MCF 10A (cell line): ENCODE measurements at regions not wholly inside any gene's neighbourhood (a gene's known extent, or its start where the extent isn't known, plus 50 kb on each side); places are given as distances from the start of the nearest gene placed in this dataset.

Experiments used
- BruUV-seq: library from RNA; stranded (reverse); fragments of 400-500 nt; replicated peaks from 2 replicates; lab custom pipeline; 2021; lab: Mats Ljungman, UMichigan
- CTCF ChIA-PET: fragments of 300-600 bp; sonication (Branson Sonifier 250); formaldehyde crosslinking; extraction: SDS; loops from one replicate; lab custom pipeline; 2021; ENCODE audit warnings: antibody characterized with exemption, inconsistent platforms; lab: Yijun Ruan, JAX
- POLR2A ChIA-PET: fragments of 300-600, 350-650 bp; sonication (Branson Sonifier 250); formaldehyde crosslinking; extraction: SDS; loops from one replicate; lab custom pipeline; 2020; ENCODE audit warnings: antibody characterized with exemption, inconsistent platforms; lab: Yijun Ruan, JAX
- DNase-seq: peaks from one replicate; pipeline ENCODE4 v3.0.0-alpha.2; 2018; ENCODE audit not compliant: unreplicated experiment
- H3K27ac Mint-ChIP-seq: one replicate; pipeline ENCODE4 v1.8.0; 2022; ENCODE audit warnings: mild to moderate bottlenecking, low read depth, mixed read lengths; ENCODE audit not compliant: unreplicated experiment
- H3K27me3 Mint-ChIP-seq: one replicate; pipeline ENCODE4 v1.8.0; 2022; ENCODE audit warnings: mixed read lengths; ENCODE audit not compliant: insufficient read depth, unreplicated experiment
- H3K36me3 Mint-ChIP-seq: one replicate; pipeline ENCODE4 v1.8.0; 2022; ENCODE audit warnings: mild to moderate bottlenecking, moderate library complexity, mixed read lengths; ENCODE audit not compliant: insufficient read depth, unreplicated experiment
- H3K4me1 Mint-ChIP-seq: one replicate; pipeline ENCODE4 v1.8.0; 2022; ENCODE audit warnings: mixed read lengths; ENCODE audit not compliant: insufficient read depth, unreplicated experiment
- H3K4me3 Mint-ChIP-seq: one replicate; pipeline ENCODE4 v1.8.0; 2022; ENCODE audit warnings: mild to moderate bottlenecking, moderate library complexity, mixed read lengths; ENCODE audit not compliant: unreplicated experiment
- H3K9me3 Mint-ChIP-seq: one replicate; pipeline ENCODE4 v1.8.0; 2022; ENCODE audit warnings: mixed read lengths; ENCODE audit not compliant: unreplicated experiment
- CTCF ChIP-seq: fragments of 200-600 bp; IDR thresholded peaks from one replicate; pipeline ENCODE4 v1.8.0; 2022; ENCODE audit warnings: antibody characterized with exemption, mild to moderate bottlenecking; ENCODE audit not compliant: unreplicated experiment
- intact Hi-C: fragments of 100-400 bp; cut with micrococcal nuclease; formaldehyde crosslinking; loops from 2 replicates; pipeline ENCODE4 v1.14.1; 2022

GRCh38 chr1:10896673-10897072 is 100.2 kb upstream of the CASZ1 start:
- ChIA-PET POLR2A (no interaction called here), CTCF (no interaction called here)
- Mint-ChIP-seq H3K36me3 (peaks cover 7% of the 10 kb centered on the region), H3K27ac (no peak overlapping the region), H3K4me1 (peaks cover 36% of the 10 kb centered on the region), H3K4me3 (no peak overlapping the region), H3K27me3 (no peaks in the 10 kb centered on the region), H3K9me3 (no peaks in the 10 kb centered on the region)
- BruUV-seq = no TSS peak
- no peak for DNase-seq
- TF ChIP-seq CTCF = no peak
- intact Hi-C loops = no loop called here

- TF ChIP-seq CTCF = no peak
- H3K36me3 Mint-ChIP-seq = peaks cover 7% of the 10 kb centered on the region
- H3K9me3 Mint-ChIP-seq = no peaks in the 10 kb centered on the region
- CTCF ChIA-PET = interaction anchor here (0.6 to 1.5 kb wide), 3 partner anchors 12 to 759 kb away, joined by 3 read pairs; no protein-coding TSS in a partner anchor
- peak overlapping the region; percentile 78 for H3K27ac Mint-ChIP-seq
- POLR2A ChIA-PET = interaction anchor here (1.0 to 1.5 kb wide), 2 partner anchors 8 to 11 kb away, joined by 3 to 7 read pairs; no protein-coding TSS in a partner anchor
- H3K4me1 Mint-ChIP-seq = peaks cover 42% of the 10 kb centered on the region
- H3K27me3 Mint-ChIP-seq = no peaks in the 10 kb centered on the region
- DNase-seq = peak; percentile 37
- no peak overlapping the region for H3K4me3 Mint-ChIP-seq
- intact Hi-C loops = no loop called here
- no TSS peak for BruUV-seq
Measured at GRCh38 chr1:10897321-10897980, 101.0 kb upstream of the CASZ1 start.

- no peak for TF ChIP-seq CTCF
- H3K27ac Mint-ChIP-seq = peak overlapping the region; percentile 78
- ChIA-PET POLR2A (interaction anchor here (0.6 to 3.3 kb wide), 6 partner anchors 8 to 370 kb away, joined by 3 to 15 read pairs (median 3); partner anchors contain the start of gene TARDBP), CTCF (interaction anchor here (0.6 to 1.5 kb wide), 3 partner anchors 11 to 758 kb away, joined by 3 read pairs; no protein-coding TSS in a partner anchor)
- H3K27me3 Mint-ChIP-seq = no peaks in the 10 kb centered on the region
- no TSS peak for BruUV-seq
- intact Hi-C loops = no loop called here
- peaks cover 7% of the 10 kb centered on the region for H3K36me3 Mint-ChIP-seq
- H3K4me3 Mint-ChIP-seq = no peak overlapping the region
- peak; percentile 63 for DNase-seq
- peaks cover 43% of the 10 kb centered on the region for H3K4me1 Mint-ChIP-seq
- no peaks in the 10 kb centered on the region for H3K9me3 Mint-ChIP-seq
Measured at GRCh38 chr1:10897981-10898728, 101.7 kb upstream of the CASZ1 start.

- CTCF ChIA-PET = no interaction called here
- BruUV-seq = no TSS peak
- H3K27ac Mint-ChIP-seq = peak overlapping the region; percentile 78
- POLR2A ChIA-PET = interaction anchor here (0.6 to 3.3 kb wide), 6 partner anchors 12 to 370 kb away, joined by 3 to 15 read pairs (median 3); partner anchors contain the start of gene TARDBP
- H3K9me3 Mint-ChIP-seq = no peaks in the 10 kb centered on the region
- H3K36me3 Mint-ChIP-seq = peaks cover 7% of the 10 kb centered on the region
- TF ChIP-seq CTCF = no peak
- DNase-seq = no peak
- peak overlapping the region; percentile 72 for H3K4me3 Mint-ChIP-seq
- H3K27me3 Mint-ChIP-seq = no peaks in the 10 kb centered on the region
- peaks cover 43% of the 10 kb centered on the region for H3K4me1 Mint-ChIP-seq
- intact Hi-C loops = no loop called here
Measured at GRCh38 chr1:10898921-10899320, 102.5 kb upstream of the CASZ1 start.
